PC-9 (cell line): ENCODE measurements at regions not wholly inside any gene's neighbourhood (a gene's known extent, or its start where the extent isn't known, plus 50 kb on each side); places are given as distances from the start of the nearest gene placed in this dataset.

Source experiments
- BruUV-seq: library from RNA; stranded (reverse); fragments of 400-500 nt; replicated peaks from 2 replicates; lab custom pipeline; 2021; lab: Mats Ljungman, UMichigan
- CTCF ChIA-PET: fragments of 300-600 bp; sonication (Branson Sonifier 250); formaldehyde crosslinking; loops from one replicate; lab custom pipeline; 2022; ENCODE audit warnings: antibody characterized with exemption; lab: Charles Lee
- POLR2A ChIA-PET: fragments of 300-600 bp; sonication (Branson Sonifier 250); formaldehyde crosslinking; loops from one replicate; lab custom pipeline; 2022; ENCODE audit warnings: antibody characterized with exemption; ENCODE audit not compliant: unreplicated experiment; lab: Charles Lee
- DNase-seq, 2 experiments: peaks; one replicate each; pipeline versions ENCODE4 v3.0.0 to v3.0.0-alpha.2; 2015 to 2022; ENCODE audit warnings: mixed read lengths in 1 of 2
- H2AFZ ChIP-seq: fragments of 200-600 bp; sonication (generic); 2 replicates; pipeline ENCODE4 v1.8.1; 2017; ENCODE audit warnings: antibody characterized with exemption
- H3F3A ChIP-seq: fragments of 200-600 bp; sonication (generic); 2 replicates; pipeline ENCODE4 v1.8.1; 2017; ENCODE audit warnings: antibody characterized with exemption, mild to moderate bottlenecking, low read depth; ENCODE audit not compliant: insufficient read depth
- H3K27ac ChIP-seq: fragments of 200-600 bp; sonication (generic); 2 replicates; pipeline ENCODE4 v1.6.1; 2016; ENCODE audit warnings: mixed run types
- H3K27me3 ChIP-seq: fragments of 200-600 bp; sonication (generic); 2 replicates; pipeline ENCODE4 v1.6.1; 2016; ENCODE audit warnings: low read depth, mixed run types; ENCODE audit not compliant: insufficient read depth
- H3K36me3 ChIP-seq: fragments of 200-600 bp; sonication (generic); 2 replicates; pipeline ENCODE4 v1.6.1; 2016; ENCODE audit warnings: low read depth, mixed run types
- H3K4me1 ChIP-seq: fragments of 200-600 bp; sonication (generic); replicated peaks from 2 replicates; pipeline ENCODE4 v1.6.1; 2016; ENCODE audit warnings: mixed run types; ENCODE audit not compliant: insufficient read depth
- H3K4me2 ChIP-seq: fragments of 200-600 bp; sonication (generic); 2 replicates; pipeline ENCODE4 v1.6.1; 2017; ENCODE audit warnings: mixed run types
- H3K4me3 ChIP-seq: fragments of 200-600 bp; sonication (generic); 2 replicates; pipeline ENCODE4 v1.6.1; 2016; ENCODE audit warnings: mixed run types
- H3K79me2 ChIP-seq: fragments of 200-600 bp; sonication (generic); 2 replicates; pipeline ENCODE4 v1.6.1; 2017; ENCODE audit warnings: low read depth, mixed run types
- H3K9me2 ChIP-seq: fragments of 200-600 bp; sonication (generic); 2 replicates; pipeline ENCODE4 v1.8.1; 2017; ENCODE audit warnings: mild to moderate bottlenecking; ENCODE audit not compliant: insufficient read depth
- H3K9me3 ChIP-seq: fragments of 200-600 bp; sonication (generic); 2 replicates; pipeline ENCODE4 v1.8.1; 2016; ENCODE audit warnings: low read depth; ENCODE audit not compliant: insufficient read depth
- H4K20me1 ChIP-seq: fragments of 200-600 bp; sonication (generic); 2 replicates; pipeline ENCODE4 v1.8.1; 2017; ENCODE audit not compliant: insufficient read depth
- CTCF ChIP-seq: fragments of 200-600 bp; sonication (generic); conservative IDR thresholded peaks from 2 replicates; pipeline ENCODE4 v1.6.1; 2017; ENCODE audit warnings: mixed run types, antibody characterized with exemption, mild to moderate bottlenecking, moderate library complexity
- EZH2 ChIP-seq: fragments of 200-600 bp; sonication (generic); IDR thresholded peaks from 2 replicates; pipeline ENCODE4 v1.8.0; 2017; ENCODE audit warnings: antibody characterized with exemption, low read depth
- intact Hi-C: fragments of 100-400 bp; cut with micrococcal nuclease; formaldehyde crosslinking; loops from one replicate; pipeline ENCODE4 v1.10.0; 2022; ENCODE audit not compliant: unreplicated experiment

- Histone ChIP-seq H3K4me1 (no peaks in the 10 kb centered on the region), H2AFZ (no peak overlapping the region), H4K20me1 (no peaks in the 10 kb centered on the region), H3K79me2 (no peaks in the 10 kb centered on the region), H3K4me3 (no peak overlapping the region), H3K9me3 (no peaks in the 10 kb centered on the region), H3K36me3 (no peaks in the 10 kb centered on the region), H3K4me2 (no peak overlapping the region), H3K9me2 (no peaks in the 10 kb centered on the region), H3K27ac (no peak overlapping the region), H3F3A (no peaks in the 10 kb centered on the region), H3K27me3 (no peaks in the 10 kb centered on the region)
- POLR2A ChIA-PET, result no interaction called here
- TF ChIP-seq CTCF (no peak), EZH2 (no peak)
- intact Hi-C loops, result no loop called here
- no peak for DNase-seq
- CTCF ChIA-PET, result interaction anchor here (0.7 kb wide), 1 partner anchor 1662 kb away, joined by 3 read pairs; no protein-coding TSS in a partner anchor
- BruUV-seq, result no TSS peak
Measured at GRCh38 chr20:7540923-7541322, 399.3 kb downstream of the HAO1 start.

- Histone ChIP-seq H3K9me3 (no peaks in the 10 kb centered on the region), H3K27me3 (no peaks in the 10 kb centered on the region), H3K4me3 (no peak overlapping the region), H3K36me3 (no peaks in the 10 kb centered on the region), H4K20me1 (no peaks in the 10 kb centered on the region; the same call in 1 of the 2 replicates), H3K27ac (no peak overlapping the region), H3F3A (no peaks in the 10 kb centered on the region), H3K9me2 (no peaks in the 10 kb centered on the region), H3K79me2 (no peaks in the 10 kb centered on the region), H3K4me1 (no peaks in the 10 kb centered on the region), H2AFZ (no peak overlapping the region), H3K4me2 (no peak overlapping the region)
- TF ChIP-seq CTCF (no peak), EZH2 (no peak)
- no TSS peak for BruUV-seq
- POLR2A ChIA-PET, result no interaction called here
- CTCF ChIA-PET, result no interaction called here
- intact Hi-C loops, result no loop called here
- no peak for DNase-seq
Measured at GRCh38 chr20:7571101-7571500, 369.2 kb downstream of the HAO1 start.

GRCh38 chr20:7571521-7572055 lies 368.7 kb downstream of the HAO1 start:
- Histone ChIP-seq H3K27ac (no peak overlapping the region), H2AFZ (no peak overlapping the region), H3K9me2 (no peaks in the 10 kb centered on the region), H3F3A (no peaks in the 10 kb centered on the region), H3K4me2 (no peak overlapping the region), H3K9me3 (no peaks in the 10 kb centered on the region), H4K20me1 (no peaks in the 10 kb centered on the region; the same call in 1 of the 2 replicates), H3K4me1 (no peaks in the 10 kb centered on the region), H3K27me3 (no peaks in the 10 kb centered on the region), H3K79me2 (no peaks in the 10 kb centered on the region), H3K36me3 (no peaks in the 10 kb centered on the region), H3K4me3 (no peak overlapping the region)
- intact Hi-C loops, result no loop called here
- TF ChIP-seq CTCF (no peak), EZH2 (no peak)
- ChIA-PET POLR2A (no interaction called here), CTCF (no interaction called here)
- DNase-seq, result no peak
- BruUV-seq, result no TSS peak
